WI38 (cell line): ENCODE measurements at regions not wholly inside any gene's neighbourhood (a gene's known extent, or its start where the extent isn't known, plus 50 kb on each side); places are given as distances from the start of the nearest gene placed in this dataset.
"Not testable (repeated sequence)": the region's sequence is repeated elsewhere in the genome, so short reads cannot be mapped to it uniquely, and the experiment has no call there.

Experiments
- H3K4me3 ChIP-seq: 2 replicates; pipeline ENCODE4 v1.5.1; 2011; ENCODE audit warnings: low read depth, mild to moderate bottlenecking, control low read depth, low read length
- TF ChIP-seq, protein P1 (sequence below): IDR thresholded peaks from 2 replicates; pipeline ENCODE4 v1.5.1; 2012; ENCODE audit warnings: low read depth, mild to moderate bottlenecking, control low read depth, low read length

DNA sequence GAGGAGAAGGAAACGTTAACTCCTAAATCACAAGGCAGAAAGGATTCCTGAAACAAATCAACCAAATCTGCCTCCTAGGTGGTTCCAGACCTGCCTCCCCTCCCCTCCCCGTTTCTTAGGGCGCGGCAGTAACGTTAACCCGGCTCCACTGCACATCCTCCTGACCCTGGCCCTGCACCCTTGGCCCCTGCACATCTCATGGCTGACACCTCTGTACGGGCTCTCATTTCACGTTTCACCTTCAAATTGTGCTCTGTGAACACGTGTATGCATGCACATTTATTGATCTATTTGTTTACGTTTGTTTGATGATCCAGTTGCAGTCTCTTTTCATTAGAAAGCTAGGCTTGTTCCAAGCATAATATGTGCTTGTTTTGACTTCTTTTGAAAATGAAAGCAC is 358.1 kb downstream of the ADGRD1 start:
- TF ChIP-seq, protein P1, sequence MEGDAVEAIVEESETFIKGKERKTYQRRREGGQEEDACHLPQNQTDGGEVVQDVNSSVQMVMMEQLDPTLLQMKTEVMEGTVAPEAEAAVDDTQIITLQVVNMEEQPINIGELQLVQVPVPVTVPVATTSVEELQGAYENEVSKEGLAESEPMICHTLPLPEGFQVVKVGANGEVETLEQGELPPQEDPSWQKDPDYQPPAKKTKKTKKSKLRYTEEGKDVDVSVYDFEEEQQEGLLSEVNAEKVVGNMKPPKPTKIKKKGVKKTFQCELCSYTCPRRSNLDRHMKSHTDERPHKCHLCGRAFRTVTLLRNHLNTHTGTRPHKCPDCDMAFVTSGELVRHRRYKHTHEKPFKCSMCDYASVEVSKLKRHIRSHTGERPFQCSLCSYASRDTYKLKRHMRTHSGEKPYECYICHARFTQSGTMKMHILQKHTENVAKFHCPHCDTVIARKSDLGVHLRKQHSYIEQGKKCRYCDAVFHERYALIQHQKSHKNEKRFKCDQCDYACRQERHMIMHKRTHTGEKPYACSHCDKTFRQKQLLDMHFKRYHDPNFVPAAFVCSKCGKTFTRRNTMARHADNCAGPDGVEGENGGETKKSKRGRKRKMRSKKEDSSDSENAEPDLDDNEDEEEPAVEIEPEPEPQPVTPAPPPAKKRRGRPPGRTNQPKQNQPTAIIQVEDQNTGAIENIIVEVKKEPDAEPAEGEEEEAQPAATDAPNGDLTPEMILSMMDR = no peak
- no peak overlapping the region for H3K4me3 ChIP-seq

DNA sequence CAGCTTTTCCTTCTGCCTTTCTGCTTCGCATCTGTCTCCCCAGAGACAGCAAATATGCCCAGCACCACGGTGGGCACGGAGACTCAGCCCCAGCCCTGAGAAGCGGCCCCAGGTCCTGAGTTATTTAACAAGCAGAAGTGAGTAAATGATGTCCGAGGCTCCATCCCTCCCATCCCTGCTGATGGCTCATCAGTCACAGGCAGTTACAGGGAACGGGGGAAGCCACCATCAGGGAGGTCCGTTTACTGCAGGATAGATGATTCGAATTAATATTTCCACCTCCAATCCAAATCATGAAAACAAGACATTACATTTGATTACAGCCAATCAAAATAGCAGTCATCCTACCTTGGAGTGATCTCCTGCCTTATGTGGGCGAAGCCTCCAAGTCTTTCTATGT is 358.7 kb downstream of the ADGRD1 start:
- not testable (repeated sequence) for H3K4me3 ChIP-seq

DNA sequence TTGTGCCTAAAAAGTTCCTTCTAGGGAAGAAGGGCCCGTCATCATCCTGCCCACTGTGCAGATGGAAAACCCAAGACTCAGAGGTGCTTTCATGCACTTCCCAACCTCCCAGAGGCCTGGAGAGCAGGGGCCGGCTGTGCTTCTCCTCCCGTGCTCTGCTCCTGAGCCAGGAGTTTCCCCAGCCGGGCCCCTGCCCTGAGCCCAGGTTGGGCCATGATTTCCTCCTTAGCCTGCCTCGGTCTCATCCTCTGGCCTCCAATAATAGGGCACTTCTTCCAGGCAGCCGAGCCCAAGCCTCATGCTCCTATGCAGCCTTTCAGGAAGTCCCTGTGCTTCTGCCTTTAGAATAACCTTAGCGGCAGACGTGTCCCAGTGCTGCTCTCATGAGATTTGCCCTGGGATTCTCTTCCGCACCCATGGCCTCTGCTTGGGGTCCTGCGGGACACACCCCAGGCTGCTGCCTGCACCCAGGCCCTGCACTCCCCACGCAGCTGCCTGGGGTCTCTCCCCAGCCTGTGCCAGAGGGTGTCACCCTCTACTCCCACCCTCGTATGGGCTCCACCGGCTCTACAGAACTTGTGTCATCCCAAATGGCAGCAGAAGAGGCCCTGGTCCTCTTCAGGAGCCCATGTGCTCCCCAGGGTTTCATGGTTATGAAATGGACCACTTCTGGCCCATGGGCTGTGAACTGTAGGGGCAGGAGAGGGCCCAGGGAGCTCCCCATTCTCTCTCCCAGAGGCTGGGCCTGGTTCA is 359.3 kb downstream of the ADGRD1 start:
- TF ChIP-seq, protein P1 = no peak
- H3K4me3 ChIP-seq = no peak overlapping the region

DNA sequence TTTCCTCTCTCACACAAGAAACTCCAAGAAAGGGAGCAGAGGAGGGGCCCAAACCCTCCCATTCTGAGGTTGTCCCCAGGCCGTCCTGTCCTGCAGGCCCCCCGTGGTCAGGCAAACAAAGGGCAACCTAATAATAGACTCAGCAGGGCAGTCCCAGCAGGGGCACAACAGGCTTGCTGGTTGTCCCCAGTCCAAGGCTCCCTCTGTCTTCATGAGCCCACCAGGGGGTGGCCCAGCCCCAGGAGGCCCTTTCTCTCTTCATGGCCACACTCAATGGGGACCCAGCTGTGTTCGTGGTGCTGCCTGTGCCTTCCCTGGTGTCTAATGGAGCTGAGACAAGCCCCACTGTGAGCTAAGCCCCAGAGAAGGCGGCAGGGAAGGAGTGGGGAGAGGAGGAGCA is 359.9 kb downstream of the ADGRD1 start:
- H3K4me3 ChIP-seq = no peak overlapping the region
- TF ChIP-seq, protein P1 = no peak

DNA sequence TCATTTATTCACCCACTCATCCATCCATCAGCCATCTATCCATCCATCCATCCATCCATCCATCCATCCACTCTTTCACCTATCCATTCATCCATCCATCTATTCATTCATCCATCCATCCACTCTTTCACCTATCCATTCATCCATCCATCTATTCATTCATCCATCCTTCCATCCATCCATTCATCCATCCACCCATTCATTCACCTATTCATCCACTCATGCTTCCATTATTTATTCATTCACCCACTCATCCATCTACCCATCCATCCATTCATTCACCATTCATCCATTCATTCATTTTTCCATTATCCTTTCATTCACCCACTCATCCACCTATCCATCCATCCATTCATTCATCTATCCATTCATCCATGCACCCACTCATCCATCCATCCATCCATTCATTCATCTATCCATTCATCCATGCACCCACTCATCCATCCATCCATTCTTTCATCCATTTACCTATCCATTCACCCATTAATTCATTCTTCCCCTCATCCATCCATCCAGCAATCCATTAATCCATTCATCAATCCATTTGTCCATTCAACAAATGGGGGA is 360.9 kb downstream of the ADGRD1 start:
- H3K4me3 ChIP-seq = no peak overlapping the region
- TF ChIP-seq, protein P1 = no peak

DNA sequence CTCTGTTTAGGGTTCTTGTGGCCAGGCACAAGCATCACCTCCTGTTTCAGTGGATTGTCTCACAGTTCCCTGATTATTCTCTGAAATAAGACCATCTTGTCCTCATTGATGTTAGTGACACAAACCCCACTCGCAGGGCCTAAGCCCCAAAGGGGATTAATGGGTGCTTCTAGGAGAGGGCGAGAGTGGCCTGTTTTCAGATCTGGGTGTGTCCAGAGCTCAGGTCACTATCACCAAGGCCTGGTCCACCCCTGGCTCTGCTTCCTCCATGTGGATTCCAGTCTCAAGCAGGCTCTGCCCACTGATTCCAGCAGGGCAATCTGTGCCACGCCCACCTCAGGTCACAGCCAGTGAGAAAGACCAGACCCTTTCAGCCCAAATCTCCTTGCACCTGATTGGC is 361.9 kb downstream of the ADGRD1 start:
- TF ChIP-seq, protein P1 = no peak

DNA sequence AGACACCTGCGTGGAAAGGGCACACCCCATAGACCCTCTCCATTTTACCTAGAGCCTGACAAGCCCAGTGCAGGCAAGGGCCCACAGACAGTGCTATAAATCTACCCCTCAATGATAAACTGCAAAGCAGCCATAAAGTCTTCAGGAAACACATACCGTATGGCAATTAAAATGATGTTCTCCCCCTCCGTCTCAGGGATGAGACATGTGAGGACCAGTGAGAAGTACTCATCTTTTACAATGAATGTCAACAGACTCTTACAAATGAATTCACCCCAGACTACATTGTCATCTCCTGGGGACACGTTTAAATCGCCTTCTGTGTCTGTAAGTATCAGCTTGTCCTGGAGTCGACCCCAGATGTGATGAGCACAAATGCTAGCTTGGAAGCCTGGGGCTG is 362.7 kb downstream of the ADGRD1 start:
- no peak overlapping the region for H3K4me3 ChIP-seq
- TF ChIP-seq, protein P1 = no peak

More for the DNA sequence above, 361.9 kb downstream of the ADGRD1 start:
- no peak overlapping the region for H3K4me3 ChIP-seq
